Globus pallidus (tissue), 1 donor: ENCODE measurements at regions not wholly inside any gene's neighbourhood (a gene's known extent, or its start where the extent isn't known, plus 50 kb on each side); places are given as distances from the start of the nearest gene placed in this dataset.

ENCODE experiments used
- DNase-seq: peaks from one replicate; pipeline ENCODE4 v3.0.0-alpha.2; 2015; ENCODE audit warnings: low spot score

GRCh38 chr6:12585497-12585958, 131.0 kb upstream of the PHACTR1 start:
- no peak for DNase-seq

- no peak for DNase-seq
These were observed 129.7 kb upstream of the PHACTR1 start for GRCh38 chr6:12586721-12587480.

- no peak for DNase-seq
These were observed 125.7 kb upstream of the PHACTR1 start for GRCh38 chr6:12590901-12591300.

- no peak for DNase-seq
These were observed 123.9 kb upstream of the PHACTR1 start for GRCh38 chr6:12592634-12593033.

GRCh38 chr6:12593771-12594529, 122.6 kb upstream of the PHACTR1 start:
- DNase-seq = no peak

- no peak for DNase-seq
These were observed 122.1 kb upstream of the PHACTR1 start for GRCh38 chr6:12594530-12594893.

GRCh38 chr6:12595161-12595811, 121.3 kb upstream of the PHACTR1 start:
- DNase-seq = no peak

GRCh38 chr6:12596731-12597130, 119.8 kb upstream of the PHACTR1 start:
- DNase-seq = no peak

GRCh38 chr6:12598919-12599318, 117.6 kb upstream of the PHACTR1 start:
- DNase-seq = no peak

- no peak for DNase-seq
These were observed 114.7 kb upstream of the PHACTR1 start for GRCh38 chr6:12601881-12602280.

- DNase-seq = no peak
These were observed 114.2 kb upstream of the PHACTR1 start for GRCh38 chr6:12602342-12602741.

GRCh38 chr6:12602951-12603672, 113.5 kb upstream of the PHACTR1 start:
- DNase-seq = peak; percentile 35

- no peak for DNase-seq
These were observed 112.9 kb upstream of the PHACTR1 start for GRCh38 chr6:12603673-12604049.

- DNase-seq = peak; percentile 56
These were observed 110.7 kb upstream of the PHACTR1 start for GRCh38 chr6:12605888-12606345.

- DNase-seq = no peak
These were observed 110.0 kb upstream of the PHACTR1 start for GRCh38 chr6:12606616-12607015.

GRCh38 chr6:12608016-12608860, 108.3 kb upstream of the PHACTR1 start:
- DNase-seq = no peak

- DNase-seq = no peak
These were observed 107.7 kb upstream of the PHACTR1 start for GRCh38 chr6:12608874-12609273.

GRCh38 chr6:12609751-12610150, 106.8 kb upstream of the PHACTR1 start:
- DNase-seq = no peak

- no peak for DNase-seq
These were observed 105.7 kb upstream of the PHACTR1 start for GRCh38 chr6:12610862-12611261.

GRCh38 chr6:12613811-12614210, 102.8 kb upstream of the PHACTR1 start:
- DNase-seq = no peak

- no peak for DNase-seq
These were observed 102.1 kb upstream of the PHACTR1 start for GRCh38 chr6:12614456-12614855.
